KBM-7 (cell line): ENCODE measurements at regions not wholly inside any gene's neighbourhood (a gene's known extent, or its start where the extent isn't known, plus 50 kb on each side); places are given as distances from the start of the nearest gene placed in this dataset.
"Not testable (repeated sequence)": the region's sequence is repeated elsewhere in the genome, so short reads cannot be mapped to it uniquely, and the experiment has no call there.

ENCODE experiments used
- DNase-seq: peaks from one replicate; pipeline ENCODE4 v3.0.0-alpha.2; 2015
- in situ Hi-C: fragments of 300-500 bp; cut with MboI; formaldehyde crosslinking; loops from 2 replicates; pipeline ENCODE4 v1.14.3; 2020; ENCODE audit warnings: low sequenced_read_pairs, low pct_unique_long_range_greater_than_20kb, mixed read lengths

- DNase-seq = no peak
- in situ Hi-C loops = no loop called here
Measured at GRCh38 chr3:4897765-4898453, 81.3 kb upstream of the BHLHE40 start.

- DNase-seq = peak; percentile 9
- in situ Hi-C loops = no loop called here
Measured at GRCh38 chr3:4898454-4899313, 80.6 kb upstream of the BHLHE40 start.

GRCh38 chr3:4899710-4900109 lies 79.5 kb upstream of the BHLHE40 start:
- in situ Hi-C loops = no loop called here

GRCh38 chr3:4900298-4900697 lies 78.9 kb upstream of the BHLHE40 start:
- in situ Hi-C loops = no loop called here

More at GRCh38 chr3:4899710-4900109, 79.5 kb upstream of the BHLHE40 start:
- no peak for DNase-seq

GRCh38 chr3:4904811-4905695 lies 74.2 kb upstream of the BHLHE40 start:
- in situ Hi-C loops = no loop called here
- peak; percentile 18 for DNase-seq

More at GRCh38 chr3:4900298-4900697, 78.9 kb upstream of the BHLHE40 start:
- no peak for DNase-seq

- no peak for DNase-seq
- in situ Hi-C loops = no loop called here
Measured at GRCh38 chr3:4906107-4906621, 73.1 kb upstream of the BHLHE40 start.

GRCh38 chr3:4907050-4907449 lies 72.2 kb upstream of the BHLHE40 start:
- DNase-seq = no peak
- in situ Hi-C loops = no loop called here

GRCh38 chr3:4907643-4908432 lies 71.4 kb upstream of the BHLHE40 start:
- DNase-seq = no peak
- in situ Hi-C loops = no loop called here

- in situ Hi-C loops = no loop called here
- no peak for DNase-seq
Measured at GRCh38 chr3:4908433-4909156, 70.6 kb upstream of the BHLHE40 start.

GRCh38 chr3:4914464-4914863 lies 64.8 kb upstream of the BHLHE40 start:
- in situ Hi-C loops = no loop called here
- DNase-seq = no peak

GRCh38 chr3:4921589-4921988 lies 57.6 kb upstream of the BHLHE40 start:
- in situ Hi-C loops, DNase-seq: not testable (repeated sequence)

- no peak for DNase-seq
- in situ Hi-C loops = no loop called here
Measured at GRCh38 chr3:4926892-4927291, 52.3 kb upstream of the BHLHE40 start.

GRCh38 chr3:4928277-4928789 lies 50.9 kb upstream of the BHLHE40 start:
- DNase-seq = no peak
- in situ Hi-C loops = no loop called here
